ENCODE measurements at regions not wholly inside any gene's neighbourhood (a gene's known extent, or its start where the extent isn't known, plus 50 kb on each side); places are given as distances from the start of the nearest gene placed in this dataset.

DNA sequence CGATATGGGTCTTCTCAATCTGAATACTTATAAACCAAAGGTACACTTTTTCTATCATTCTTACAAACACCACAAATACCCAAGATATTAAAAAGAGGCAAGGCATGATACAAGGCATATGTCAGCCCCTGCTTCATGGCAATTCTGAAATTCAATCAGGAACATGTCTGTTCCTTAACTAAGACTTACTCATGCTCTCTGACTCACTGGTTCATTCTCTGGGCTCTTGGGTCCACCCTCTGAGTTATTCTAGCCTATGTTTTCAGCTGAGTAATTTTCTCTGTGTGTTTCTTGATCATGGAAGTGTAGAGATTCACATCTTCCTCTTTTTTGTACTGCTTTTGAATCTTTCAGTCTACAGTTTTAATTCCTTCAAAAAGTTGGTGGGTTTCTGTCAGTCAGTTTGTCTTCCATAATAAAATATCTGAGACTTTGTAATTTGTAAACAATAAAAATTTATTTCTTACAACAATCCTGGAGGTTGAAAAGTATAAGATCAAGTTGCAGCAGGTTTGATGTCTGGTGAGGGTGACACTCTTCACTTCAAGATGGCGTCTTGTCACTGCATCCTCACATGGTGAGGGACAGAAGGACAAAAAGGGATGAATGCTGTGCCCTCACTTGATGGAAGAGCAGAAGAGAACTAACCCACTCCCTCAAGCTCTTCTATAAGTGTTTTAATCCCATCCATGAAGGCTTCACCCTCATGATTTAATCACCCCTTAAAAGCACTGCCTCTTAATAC is 211.7 kb downstream of the FAM76B start:
- no peak for DNase-seq

DNA sequence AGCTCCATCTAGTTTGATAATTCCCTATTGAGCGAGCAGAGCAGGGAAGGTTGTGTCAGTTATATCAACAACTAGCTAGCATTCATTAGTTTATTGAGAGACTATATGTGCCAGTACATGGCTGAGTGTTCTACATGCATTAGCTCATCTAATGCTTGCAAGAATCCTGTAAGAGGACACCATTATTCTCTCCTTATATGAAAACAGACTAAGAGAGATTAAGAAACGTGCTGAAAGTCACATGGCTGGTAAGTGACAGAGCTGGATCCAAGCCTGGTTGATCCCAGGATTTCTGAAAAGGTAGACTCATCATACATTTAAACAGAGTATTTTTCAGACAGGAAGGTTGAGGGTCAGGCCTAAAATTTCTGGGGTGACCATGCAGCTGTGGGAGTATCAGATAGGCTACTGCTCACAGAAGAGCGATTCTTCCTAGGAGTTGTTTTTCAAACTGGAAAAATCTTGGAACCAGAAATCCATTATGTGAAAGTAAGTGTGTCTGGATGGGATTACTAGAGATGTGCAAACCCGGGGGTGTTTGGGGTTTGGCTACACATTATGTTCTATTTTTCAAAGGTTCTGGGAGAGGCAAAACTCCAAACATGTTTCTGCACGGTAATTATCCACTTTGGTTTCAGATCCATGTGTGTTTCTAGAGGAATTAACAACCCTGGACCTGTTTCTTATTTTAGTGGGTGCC is 213.3 kb downstream of the FAM76B start:
- peak; percentile 45 for DNase-seq

DNA sequence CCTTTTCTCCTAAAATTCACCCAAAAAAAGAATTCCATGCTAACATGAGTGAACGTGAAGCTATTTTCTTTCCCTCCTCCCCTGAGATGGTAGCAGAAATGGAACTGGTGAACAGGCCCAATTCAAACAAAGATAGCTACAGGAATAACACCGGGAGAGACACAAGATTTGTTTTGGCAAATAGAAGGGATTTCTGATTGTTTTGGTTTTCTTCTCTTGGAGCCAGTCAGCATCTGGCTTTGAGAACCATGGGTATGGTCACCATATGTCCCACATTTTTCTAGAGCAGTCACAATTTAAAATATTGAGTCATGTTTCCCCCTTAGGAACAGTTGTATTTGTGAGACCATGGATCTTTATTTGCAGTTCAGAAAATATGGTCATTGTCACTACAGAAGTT is 214.1 kb downstream of the FAM76B start:
- DNase-seq, result peak; percentile 69

DNA sequence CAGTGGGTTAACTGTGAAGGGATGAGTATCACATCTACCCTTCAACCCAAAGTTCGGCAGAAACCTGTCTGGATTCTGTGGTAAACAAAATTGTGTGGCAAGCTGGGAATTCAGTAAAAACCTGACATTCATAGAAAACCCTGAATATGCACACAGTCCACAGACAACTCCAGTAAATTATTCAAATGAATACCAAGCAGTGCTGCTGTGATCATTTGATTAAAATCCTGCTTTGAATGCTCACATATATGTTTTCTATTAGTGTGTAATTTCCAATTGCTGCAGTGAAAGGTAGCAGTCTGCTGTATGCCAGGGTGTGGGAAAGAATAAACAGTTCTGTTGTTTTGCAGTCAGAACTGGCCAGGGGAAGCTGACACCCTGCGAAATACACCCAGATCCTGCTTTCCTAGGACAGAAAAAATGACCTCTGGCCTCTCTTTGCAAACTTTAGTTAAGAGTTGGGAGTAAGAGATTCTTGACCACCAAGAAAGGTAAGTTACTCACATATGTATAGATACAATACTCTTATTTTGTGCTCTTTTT is 217.8 kb downstream of the FAM76B start:
- DNase-seq, result no peak

DNA sequence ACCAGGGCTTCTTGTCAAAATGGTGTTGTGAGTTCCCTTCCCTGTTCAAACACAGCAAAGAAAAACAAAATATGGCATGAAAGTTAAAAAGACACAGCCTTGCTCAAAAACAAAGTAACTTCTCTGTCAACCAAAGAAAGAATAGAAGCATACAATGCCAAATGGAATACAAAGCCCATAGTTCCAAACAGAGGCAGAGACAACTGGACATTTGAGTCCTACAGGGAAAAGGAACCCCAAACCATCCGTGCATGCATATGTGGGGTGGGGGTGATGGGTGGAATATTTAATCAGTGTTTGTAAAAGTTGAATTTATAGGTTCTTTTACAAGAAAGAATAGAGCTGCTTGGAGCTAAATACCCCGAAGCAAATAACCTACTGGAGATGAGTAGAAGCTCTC is 218.7 kb downstream of the FAM76B start:
- no peak for DNase-seq

DNA sequence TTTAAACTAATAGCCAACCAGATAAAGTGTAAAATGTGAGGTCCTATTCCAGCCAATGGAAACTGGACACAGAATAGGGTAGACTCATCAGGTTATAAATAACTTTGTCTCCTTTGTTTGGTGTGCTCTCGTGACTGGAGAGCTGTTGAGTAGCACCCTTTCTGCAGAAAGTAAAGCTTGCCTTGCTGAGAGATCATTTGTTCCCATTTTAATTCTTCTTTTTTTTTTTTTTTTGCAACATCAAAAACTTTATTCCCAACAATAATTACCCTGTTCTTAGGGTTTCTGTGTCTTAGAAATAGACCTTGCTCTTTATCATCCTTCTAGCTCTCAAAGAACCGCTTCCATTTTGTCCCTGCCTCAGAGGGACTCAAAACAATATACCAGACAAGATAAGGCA is 220.4 kb downstream of the FAM76B start:
- DNase-seq, result no peak

DNA sequence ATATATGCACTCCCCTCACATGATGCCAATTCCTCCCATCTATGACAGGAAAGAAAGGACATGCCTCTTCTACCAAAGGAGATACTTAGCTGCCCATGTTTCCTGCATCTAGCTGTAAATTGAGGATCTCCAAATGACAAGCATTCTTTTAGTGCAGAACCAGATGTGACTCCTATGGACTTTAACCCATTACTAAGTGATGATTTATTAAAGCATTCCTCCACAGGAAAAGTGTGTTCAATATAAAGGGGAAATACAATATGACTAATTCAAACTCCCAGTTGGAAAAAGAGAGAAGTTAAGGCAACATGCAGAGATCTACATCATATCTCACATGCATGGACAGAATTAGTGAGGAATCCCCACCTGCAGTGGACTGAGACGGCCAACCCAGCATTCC is 221.3 kb downstream of the FAM76B start:
- DNase-seq, result no peak

DNA sequence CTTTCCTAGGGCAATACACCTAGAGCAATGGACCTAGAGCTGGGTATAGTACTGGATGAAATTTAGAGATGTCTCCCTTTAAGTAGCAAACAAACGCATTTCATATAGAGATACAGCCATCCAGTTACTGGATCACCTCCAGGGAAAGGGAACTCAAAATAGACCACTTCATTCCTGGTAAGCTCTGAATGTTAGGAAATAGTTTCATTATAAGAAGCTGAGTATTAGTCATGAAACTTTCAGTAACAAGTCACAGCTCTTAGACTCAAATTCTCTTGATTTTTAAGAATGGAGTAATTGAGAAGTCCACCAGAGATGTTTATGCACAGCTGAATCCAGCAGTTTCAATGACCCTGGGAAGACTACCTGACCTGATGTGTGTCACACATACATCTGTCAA is 221.9 kb downstream of the FAM76B start:
- DNase-seq, result no peak

DNA sequence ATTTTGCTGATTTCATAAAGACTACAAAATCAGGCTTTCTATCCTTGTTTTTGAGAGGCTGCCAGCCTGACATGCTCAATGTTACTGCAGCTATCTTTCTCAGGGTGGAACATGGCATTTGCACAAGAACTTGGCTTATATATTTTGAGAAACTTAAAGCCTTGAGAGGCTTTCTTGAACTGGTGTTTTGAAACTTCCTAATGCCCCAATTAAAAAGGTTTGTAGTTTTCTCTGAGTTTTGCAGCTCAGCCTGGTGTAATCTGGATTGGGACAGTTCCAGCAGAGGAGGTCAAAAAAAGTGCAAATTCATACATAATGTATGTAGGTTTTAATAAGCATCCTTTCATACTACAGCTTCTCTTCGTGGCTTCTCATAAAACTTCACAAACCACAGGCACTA is 223.4 kb downstream of the FAM76B start:
- DNase-seq, result no peak

DNA sequence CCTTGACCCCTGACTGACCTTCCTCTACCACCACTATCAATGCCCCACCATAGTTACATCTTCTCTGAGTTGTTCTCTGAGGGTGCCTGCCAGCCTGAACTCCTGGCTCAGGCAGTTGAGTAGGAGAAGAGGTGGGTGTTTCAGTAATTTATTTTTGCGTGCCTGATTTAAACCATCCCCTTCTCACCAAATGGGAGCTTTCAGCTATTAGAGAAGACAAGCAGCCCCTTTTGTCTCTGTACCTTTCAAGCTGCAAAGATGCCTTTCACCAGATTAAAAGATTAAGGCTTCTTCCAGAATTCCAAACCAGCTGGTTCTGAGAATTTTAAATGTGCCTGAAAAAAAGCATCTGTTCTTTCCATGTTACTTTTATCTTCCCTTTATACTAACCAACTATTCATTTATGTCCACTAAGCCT is 223.8 kb downstream of the FAM76B start:
- DNase-seq, result no peak

DNA sequence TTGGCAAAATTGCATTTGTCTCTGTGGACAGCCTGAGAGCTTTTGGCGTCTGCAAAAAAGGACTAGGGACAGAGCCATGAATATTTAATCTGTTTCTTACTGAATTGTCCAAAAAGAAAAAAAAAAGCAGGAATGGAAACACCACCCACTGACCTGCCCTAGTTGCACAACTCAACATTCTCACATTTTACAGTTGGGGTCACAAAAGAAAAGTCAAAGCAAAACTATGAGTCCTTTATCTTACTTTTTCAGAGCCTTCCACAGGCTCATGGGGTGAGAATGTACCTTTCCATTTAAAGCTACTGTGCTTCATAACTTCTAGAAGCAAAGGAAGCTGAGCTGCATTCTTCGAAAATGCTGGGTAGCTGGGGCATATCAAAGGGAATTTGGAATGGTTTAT is 225.7 kb downstream of the FAM76B start:
- DNase-seq, result no peak

DNA sequence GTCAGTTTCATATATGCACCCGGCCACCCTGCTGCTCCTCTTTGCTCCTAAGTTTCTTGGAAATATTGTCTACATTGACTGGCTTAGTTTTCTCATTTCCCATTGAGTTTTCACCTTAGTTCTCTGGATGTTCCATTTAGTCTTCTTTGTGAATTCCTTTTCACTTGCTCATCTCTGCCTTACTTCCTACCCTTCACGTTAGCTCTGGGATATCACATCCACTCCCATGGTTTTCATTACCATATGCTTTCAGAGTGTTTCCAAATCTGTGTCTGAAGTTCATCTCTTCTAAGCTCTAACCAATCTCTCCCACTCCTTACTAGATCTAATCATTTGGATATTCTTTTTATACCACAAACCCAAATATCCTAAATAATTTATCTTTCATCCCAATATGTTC is 226.4 kb downstream of the FAM76B start:
- no peak for DNase-seq

DNA sequence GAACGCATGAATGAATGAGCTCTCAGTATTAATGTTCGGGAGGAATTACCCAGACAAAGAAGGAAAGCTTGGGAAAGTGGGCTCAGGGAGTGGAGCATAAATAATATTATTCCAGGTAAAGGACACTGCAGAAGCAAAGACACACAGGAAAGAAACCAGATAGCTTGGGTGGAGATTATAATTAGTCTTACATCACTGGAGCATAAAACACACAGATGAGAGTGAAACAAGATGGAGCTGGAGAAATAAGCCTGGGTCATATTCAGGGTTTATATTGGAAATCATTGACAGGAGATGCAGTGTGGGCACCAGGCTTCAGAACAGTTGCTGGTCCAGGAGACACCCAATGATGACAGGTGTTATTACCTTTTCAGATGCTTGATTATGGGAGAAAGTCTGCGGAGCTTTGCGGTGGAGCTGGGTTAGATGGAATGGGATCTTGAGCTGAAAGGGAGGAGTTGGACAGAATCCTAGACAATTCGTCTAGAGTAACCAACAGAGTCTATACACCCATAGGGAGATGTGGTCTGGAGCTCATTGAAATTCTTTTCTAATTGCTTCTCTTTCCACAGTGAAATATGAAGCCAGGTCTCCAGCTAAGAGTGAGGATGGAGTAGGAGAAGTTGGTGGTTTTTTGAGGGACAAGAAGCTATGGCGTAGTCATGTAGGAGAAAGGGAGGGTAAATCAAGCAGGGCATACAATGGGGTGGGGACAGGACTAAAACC is 227.2 kb downstream of the FAM76B start:
- DNase-seq, result no peak

DNA sequence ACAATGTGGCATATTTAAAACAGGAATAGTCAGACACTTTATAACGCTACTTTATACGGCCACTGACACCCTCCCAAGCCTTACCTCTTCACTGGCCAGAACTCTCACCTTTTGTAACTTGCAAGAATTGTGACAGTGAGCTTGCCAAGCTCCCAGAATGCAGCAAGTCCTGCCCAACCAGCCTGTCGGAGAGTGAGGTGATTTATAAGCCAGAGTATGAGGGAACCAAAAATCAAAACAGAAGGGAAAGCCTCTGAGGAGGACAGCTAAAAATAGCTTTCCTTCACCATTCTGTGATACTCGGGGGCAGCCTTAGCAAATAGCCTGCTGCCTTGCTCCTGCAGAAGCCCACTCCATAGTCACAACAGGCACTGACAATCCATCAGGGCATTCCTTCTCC is 229.7 kb downstream of the FAM76B start:
- DNase-seq, result peak; percentile 10

DNA sequence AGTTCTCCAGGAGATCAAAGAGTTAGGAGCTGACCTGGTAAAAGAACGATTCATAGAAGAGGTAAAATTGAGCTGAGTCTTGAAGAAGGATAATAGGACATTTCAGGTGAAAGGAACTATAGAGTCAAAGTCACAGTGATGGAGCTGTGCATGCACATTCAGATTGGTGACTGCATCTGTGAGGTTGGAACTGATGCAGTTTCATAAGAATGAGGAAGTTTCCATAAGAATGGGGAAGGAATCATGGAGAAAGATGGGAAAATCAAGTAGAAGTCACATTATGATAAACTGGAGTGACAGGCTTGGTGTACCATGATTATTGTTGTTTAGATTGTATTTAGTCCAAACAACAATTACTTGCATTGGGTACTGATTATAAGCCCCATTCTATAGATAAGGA is 232.2 kb downstream of the FAM76B start:
- DNase-seq, result peak; percentile 29

DNA sequence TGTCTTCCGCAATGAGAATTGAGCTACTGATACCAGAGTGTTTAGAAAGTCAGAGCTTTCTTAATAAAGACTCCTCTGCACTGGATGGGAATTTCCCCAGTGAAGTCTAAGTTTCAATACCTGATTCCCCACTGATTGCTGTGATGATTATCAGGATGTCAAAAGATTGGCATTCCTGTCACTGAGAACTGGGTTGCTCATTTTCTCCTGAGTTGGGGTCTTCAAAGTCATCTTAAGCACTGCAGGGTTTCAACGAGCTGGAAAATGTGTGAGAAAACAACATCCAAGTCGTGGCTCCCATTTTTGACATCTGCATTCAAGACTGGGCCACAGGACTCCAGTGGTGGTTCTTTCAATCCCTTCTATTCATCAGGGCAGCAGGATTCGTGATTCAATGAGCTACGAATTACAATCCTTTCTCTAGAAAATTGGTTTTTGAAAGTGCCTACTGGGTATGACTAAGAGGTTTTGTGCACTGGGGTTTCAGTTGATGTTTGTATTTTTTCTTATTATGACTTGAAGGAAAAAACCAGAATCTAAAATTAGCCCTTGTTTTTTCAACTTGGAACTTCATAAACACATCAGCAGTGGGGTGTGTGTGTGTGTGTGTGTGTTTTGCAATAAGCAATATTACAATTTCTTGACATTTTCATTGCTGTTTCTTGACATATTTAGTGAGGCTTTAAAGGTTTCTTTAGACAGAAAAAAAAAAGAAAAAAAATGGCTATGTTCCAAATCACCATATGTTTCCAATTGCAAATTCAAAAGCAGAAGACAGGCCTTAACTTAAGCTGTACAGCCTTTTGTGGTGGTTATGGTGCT is 233.0 kb downstream of the FAM76B start:
- DNase-seq, result peak; percentile 92

DNA sequence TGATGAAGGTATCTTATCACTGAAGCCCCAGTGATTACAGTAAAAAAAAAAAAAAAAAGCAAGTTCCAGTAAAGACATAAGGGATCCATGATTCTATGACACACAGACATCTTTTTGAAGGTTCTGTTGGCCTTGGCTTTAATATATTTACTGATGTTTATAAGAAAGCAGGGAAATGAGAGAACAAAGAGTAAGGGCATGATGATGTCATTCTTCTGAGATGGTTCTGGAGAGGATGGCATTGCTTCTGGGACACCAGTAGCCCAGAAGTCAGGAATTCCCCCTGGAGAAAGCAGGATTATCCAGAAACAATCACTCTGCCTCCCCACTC is 233.6 kb downstream of the FAM76B start:
- DNase-seq, result no peak

DNA sequence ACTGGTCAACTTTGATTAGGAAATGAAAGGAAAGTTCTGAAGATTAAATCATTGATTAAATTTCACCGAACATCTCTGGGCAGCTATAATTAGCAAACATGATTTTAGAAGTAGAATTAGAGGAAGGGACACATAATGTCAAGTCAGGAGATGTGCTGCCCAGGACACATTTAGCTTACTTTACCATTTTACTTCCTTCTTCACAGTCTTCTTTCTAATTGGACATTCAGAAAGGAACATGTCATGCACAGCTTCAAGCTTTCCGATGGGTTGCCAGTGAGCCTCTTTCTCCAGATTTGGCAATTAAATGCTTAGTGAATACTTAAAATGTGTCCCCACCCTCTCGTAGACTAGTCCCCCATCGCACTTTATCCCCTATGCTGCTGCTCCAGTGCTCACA is 234.7 kb downstream of the FAM76B start:
- no peak for DNase-seq

DNA sequence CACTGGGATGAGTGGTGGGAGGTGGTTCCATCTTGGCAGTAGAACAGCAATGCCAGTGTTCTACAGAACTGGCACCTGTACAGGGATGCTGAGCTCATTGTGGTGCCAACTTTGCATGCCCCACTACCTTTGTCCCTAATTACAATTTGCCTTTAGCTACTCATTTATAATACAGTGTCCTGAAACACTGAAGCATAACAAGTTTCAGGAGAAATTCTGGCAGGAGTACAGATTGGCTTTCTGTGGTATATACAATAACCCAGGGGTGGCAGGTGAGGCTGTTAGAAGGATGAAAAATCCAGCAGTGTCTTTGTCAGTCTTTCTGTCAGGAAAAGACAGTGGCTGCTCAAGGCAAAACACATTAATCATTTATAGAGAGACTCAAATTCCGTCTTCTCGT is 240.3 kb downstream of the FAM76B start:
- DNase-seq, result no peak

DNA sequence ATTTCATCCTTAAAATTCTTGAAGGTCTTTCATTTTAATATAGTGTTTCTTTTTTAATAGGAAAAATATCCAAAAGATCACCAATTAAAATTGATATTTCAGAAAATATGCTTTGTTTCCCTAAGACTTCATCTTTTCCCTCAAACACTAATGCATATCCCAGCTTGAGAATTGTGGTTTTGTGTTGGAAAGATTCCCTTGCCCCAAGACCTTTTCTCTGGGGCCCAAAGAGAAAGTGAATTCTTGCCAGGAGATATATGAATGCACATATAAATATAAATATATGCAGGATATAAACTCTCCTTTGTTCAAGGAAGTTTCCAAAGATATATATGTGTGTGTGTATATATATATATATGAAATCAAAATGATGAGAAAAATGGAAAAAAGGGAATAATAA is 241.2 kb downstream of the FAM76B start:
- DNase-seq, result no peak

DNA sequence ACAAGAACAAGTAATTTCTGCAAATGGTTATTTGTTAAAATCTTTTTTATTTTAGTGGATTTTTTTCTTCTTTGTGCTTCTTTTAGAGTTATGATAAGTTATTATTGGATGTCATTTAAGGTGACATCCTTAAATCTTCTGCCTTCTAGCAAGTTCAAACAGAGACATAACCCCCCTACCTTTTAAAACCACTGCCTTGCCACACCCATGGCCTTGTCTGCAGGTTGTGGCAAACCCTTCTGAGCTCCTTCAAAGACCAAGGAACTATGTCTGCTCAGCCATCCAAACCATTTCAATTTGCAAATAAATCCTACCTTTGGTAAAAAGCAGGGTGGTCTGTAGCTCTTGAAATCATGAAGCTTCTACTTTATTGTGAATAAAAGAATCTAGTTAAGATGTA is 241.6 kb downstream of the FAM76B start:
- DNase-seq, result no peak

DNA sequence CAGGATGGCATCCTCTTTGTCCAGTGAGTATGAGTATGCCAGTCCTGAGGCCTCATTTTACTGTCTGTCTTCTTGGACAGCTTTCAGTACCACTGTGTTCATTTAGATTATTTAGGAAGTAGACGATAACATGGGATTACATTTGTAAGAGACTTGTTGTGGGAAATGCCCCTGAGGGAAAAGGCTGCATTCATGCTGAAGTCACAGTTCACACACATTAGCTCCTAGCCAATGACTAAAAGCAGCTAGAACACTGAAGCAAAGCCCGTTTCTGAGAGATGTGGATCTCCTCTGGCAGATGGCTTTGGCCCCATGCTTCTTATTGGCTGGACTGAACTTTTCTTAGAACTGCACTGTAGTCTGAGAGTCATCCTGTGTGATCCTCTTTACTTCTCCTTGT is 242.4 kb downstream of the FAM76B start:
- DNase-seq, result peak; percentile 42

All from skin of body (tissue), 1 donor.